ENCODE measurements at regions not wholly inside any gene's neighbourhood (a gene's known extent, or its start where the extent isn't known, plus 50 kb on each side); places are given as distances from the start of the nearest gene placed in this dataset.

- no peak for DNase-seq (ENCODE audit: low spot score)
- TF ChIP-seq CTCF (IDR thresholded peaks at IDR 0.05; ENCODE audit: extremely low read depth, missing control alignments), result no peak
Measured at GRCh38 chr14:106812788-106813476, 1286.5 kb downstream of the TMEM121 start.

- no peak for TF ChIP-seq CTCF (IDR thresholded peaks at IDR 0.05; ENCODE audit: extremely low read depth, missing control alignments)
- no peak for DNase-seq (ENCODE audit: low spot score)
Measured at GRCh38 chr14:106813477-106813823, 1287.1 kb downstream of the TMEM121 start.

GRCh38 chr14:106820119-106820518 is 1293.7 kb downstream of the TMEM121 start:
- no peak for DNase-seq (ENCODE audit: low spot score)
- TF ChIP-seq CTCF (IDR thresholded peaks at IDR 0.05; ENCODE audit: extremely low read depth, missing control alignments), result no peak

- TF ChIP-seq CTCF (IDR thresholded peaks at IDR 0.05; ENCODE audit: extremely low read depth, missing control alignments), result no peak
- no peak for DNase-seq (ENCODE audit: low spot score)
Measured at GRCh38 chr14:106821119-106821518, 1294.7 kb downstream of the TMEM121 start.

- no peak for TF ChIP-seq CTCF (IDR thresholded peaks at IDR 0.05; ENCODE audit: extremely low read depth, missing control alignments)
- DNase-seq (ENCODE audit: low spot score), result no peak
Measured at GRCh38 chr14:106822905-106823304, 1296.5 kb downstream of the TMEM121 start.

- no peak for DNase-seq (ENCODE audit: low spot score)
- no peak for TF ChIP-seq CTCF (IDR thresholded peaks at IDR 0.05; ENCODE audit: extremely low read depth, missing control alignments)
Measured at GRCh38 chr14:106823552-106823951, 1297.2 kb downstream of the TMEM121 start.

GRCh38 chr14:106826833-106827369 is 1300.5 kb downstream of the TMEM121 start:
- DNase-seq (ENCODE audit: low spot score), result no peak
- TF ChIP-seq CTCF (IDR thresholded peaks at IDR 0.05; ENCODE audit: extremely low read depth, missing control alignments), result no peak

Measured in GM20000 (cell line).